HEK293 (cell line): ENCODE measurements at regions not wholly inside any gene's neighbourhood (a gene's known extent, or its start where the extent isn't known, plus 50 kb on each side); places are given as distances from the start of the nearest gene placed in this dataset.

ENCODE experiments used
- SALL2 ChIP-seq: fragments of 450-650 bp; formaldehyde crosslinking; IDR thresholded peaks from 2 replicates; pipeline ENCODE4 v1.5.0; 2017; ENCODE audit warnings: missing biosample characterization, mild to moderate bottlenecking, missing genetic modification characterization, borderline replicate concordance
- ZFP3 ChIP-seq: fragments of 450-650 bp; formaldehyde crosslinking; IDR thresholded peaks from 2 replicates; pipeline ENCODE4 v1.5.1; 2016; ENCODE audit warnings: low read depth, missing biosample characterization, missing genetic modification characterization

DNA sequence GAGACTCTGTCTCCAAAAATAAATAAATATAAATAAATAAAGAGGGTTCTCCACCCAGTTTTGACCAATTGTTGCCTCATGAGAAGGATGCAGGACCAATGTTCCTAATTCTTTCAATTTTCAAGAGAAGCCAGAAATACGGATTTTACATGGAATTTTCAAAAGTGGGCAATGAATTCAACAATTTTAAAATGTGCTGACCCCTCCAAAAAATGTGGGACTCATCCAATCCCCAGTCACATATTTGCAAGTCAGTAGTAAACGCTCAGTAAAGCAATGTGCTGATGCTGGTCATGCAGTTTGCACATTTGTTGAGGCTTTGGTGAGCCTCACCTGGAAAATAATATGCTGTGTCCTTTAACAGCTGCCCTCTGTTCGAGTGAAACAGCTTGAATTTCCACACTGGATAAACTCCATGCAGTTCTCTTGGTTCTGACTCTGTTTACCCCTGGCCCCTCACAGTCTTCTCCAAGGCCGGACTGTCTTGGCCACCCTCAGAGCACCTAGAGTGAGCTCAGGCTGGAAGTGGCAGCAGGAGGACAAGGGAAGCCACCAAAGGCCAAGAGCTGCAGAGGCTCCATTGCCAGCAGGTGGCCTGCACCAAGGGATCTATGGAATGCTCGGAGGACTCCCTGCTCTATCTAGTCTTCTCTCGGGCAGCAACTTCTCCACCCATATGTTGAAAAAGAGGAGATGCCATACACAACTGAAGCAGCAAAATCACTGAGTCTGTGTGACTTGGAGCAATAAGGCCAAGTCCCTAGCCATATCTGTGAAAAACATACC lies 246.8 kb downstream of the UACA start:
- TF ChIP-seq SALL2 (tag by site-specific recombination) (no peak), ZFP3 (tag by site-specific recombination) (no peak)
